Omental fat pad (tissue), 3 donors: ENCODE measurements at regions not wholly inside any gene's neighbourhood (a gene's known extent, or its start where the extent isn't known, plus 50 kb on each side); places are given as distances from the start of the nearest gene placed in this dataset.

Source experiments
- ATAC-seq: fragments of 150-250 bp; one replicate; pipeline ENCODE4 v1.9.1; 2016; ENCODE audit warnings: mild to moderate bottlenecking, moderate library complexity; ENCODE audit not compliant: low FRiP score
- DNase-seq: peaks from one replicate; pipeline ENCODE4 v3.0.0-alpha.2; 2019; ENCODE audit warnings: low spot score
- CTCF ChIP-seq, 3 donors: fragments of 450-650 bp; IDR thresholded peaks; one replicate each; pipeline ENCODE4 v1.5.1; 2016 to 2017; ENCODE audit warnings: antibody characterized with exemption in 3 of 3, mild to moderate bottlenecking in 3 of 3, moderate library complexity in 2 of 3

- no peak for TF ChIP-seq CTCF (IDR thresholded peaks at IDR 0.05)
- DNase-seq = no peak
- no peak for ATAC-seq
Measured at GRCh38 chr13:39803156-39803555, 147.7 kb downstream of the COG6 start.

- DNase-seq (no peak), ATAC-seq (no peak)
- no peak for TF ChIP-seq CTCF (IDR thresholded peaks at IDR 0.05)
Measured at GRCh38 chr13:39803851-39804250, 148.4 kb downstream of the COG6 start.

GRCh38 chr13:39804332-39805210 lies 149.1 kb downstream of the COG6 start:
- DNase-seq (no peak), ATAC-seq (no peak)
- TF ChIP-seq CTCF (IDR thresholded peaks at IDR 0.05) = no peak

- TF ChIP-seq CTCF (IDR thresholded peaks at IDR 0.05) = no peak
- ATAC-seq (no peak), DNase-seq (no peak)
Measured at GRCh38 chr13:39809466-39809865, 154.0 kb downstream of the COG6 start.

GRCh38 chr13:39810091-39810877 lies 154.8 kb downstream of the COG6 start:
- no peak for ATAC-seq

GRCh38 chr13:39811051-39811450 lies 155.6 kb downstream of the COG6 start:
- no peak for DNase-seq
- no peak for TF ChIP-seq CTCF (IDR thresholded peaks at IDR 0.05)
- peak; percentile 26 for ATAC-seq

More at GRCh38 chr13:39810091-39810877, 154.8 kb downstream of the COG6 start:
- no peak for DNase-seq
- TF ChIP-seq CTCF (IDR thresholded peaks at IDR 0.05) = no peak
